Neural cell (in vitro differentiated cells): ENCODE measurements at regions not wholly inside any gene's neighbourhood (a gene's known extent, or its start where the extent isn't known, plus 50 kb on each side); places are given as distances from the start of the nearest gene placed in this dataset.

Source experiments
- H2AFZ ChIP-seq: fragments of 200-600, 300-800 bp; sonication (generic), shearing (Covaris generic); 2 replicates; pipeline ENCODE4 v1.6.0; 2014; ENCODE audit warnings: low read depth, mild to moderate bottlenecking, antibody characterized with exemption, low read length, moderate library complexity
- H3F3A ChIP-seq: fragments of 200-600 bp; shearing (Covaris generic); 2 replicates; pipeline ENCODE4 v1.6.1; 2016; ENCODE audit warnings: mild to moderate bottlenecking, moderate library complexity, mixed read lengths, antibody characterized with exemption, low read length; ENCODE audit not compliant: insufficient read depth, poor library complexity, severe bottlenecking
- H3K27ac ChIP-seq: fragments of 200-600, 300-800 bp; sonication (generic), shearing (Covaris generic); 2 replicates; pipeline ENCODE4 v1.5.1; 2014; ENCODE audit warnings: mild to moderate bottlenecking, low read length, moderate library complexity
- H3K27me3 ChIP-seq: fragments of 300-800, 200-600 bp; sonication (generic), shearing (Covaris generic); 2 replicates; pipeline ENCODE4 v1.6.0; 2014; ENCODE audit warnings: mild to moderate bottlenecking, low read depth, low read length, moderate library complexity; ENCODE audit not compliant: insufficient read depth
- H3K36me3 ChIP-seq: fragments of 300-800, 200-600 bp; sonication (generic), shearing (Covaris generic); 2 replicates; pipeline ENCODE4 v1.5.1; 2014; ENCODE audit warnings: mild to moderate bottlenecking, antibody characterized with exemption, low read length, moderate library complexity; ENCODE audit not compliant: insufficient read depth
- H3K4me2 ChIP-seq: fragments of 300-800, 200-600 bp; sonication (generic), shearing (Covaris generic); 2 replicates; pipeline ENCODE4 v1.6.0; 2014; ENCODE audit warnings: mild to moderate bottlenecking, low read length
- H3K4me3 ChIP-seq: fragments of 300-800, 200-600 bp; sonication (generic), shearing (Covaris generic); 2 replicates; pipeline ENCODE4 v1.5.1; 2014; ENCODE audit warnings: mild to moderate bottlenecking, low read length, moderate library complexity
- H3K79me2 ChIP-seq: fragments of 200-600 bp; shearing (Covaris generic); replicated peaks from 2 replicates; pipeline ENCODE4 v1.6.0; 2014; ENCODE audit warnings: mild to moderate bottlenecking, low read length, moderate library complexity; ENCODE audit not compliant: insufficient read depth
- H3K9ac ChIP-seq: fragments of 300-800, 200-600 bp; sonication (generic), shearing (Covaris generic); 2 replicates; pipeline ENCODE4 v1.6.1; 2016; ENCODE audit warnings: mild to moderate bottlenecking, low read length, mixed read lengths
- H3K9me2 ChIP-seq: fragments of 200-600 bp; shearing (Covaris generic); 2 replicates; pipeline ENCODE4 v1.6.1; 2016; ENCODE audit warnings: mild to moderate bottlenecking, low read length, mixed read lengths; ENCODE audit not compliant: insufficient read depth
- H3K9me3 ChIP-seq: fragments of 200-600, 300-800 bp; sonication (generic), shearing (Covaris generic); 2 replicates; pipeline ENCODE4 v1.6.1; 2016; ENCODE audit warnings: mild to moderate bottlenecking, mixed run types, low read length, moderate library complexity, mixed read lengths
- H4K20me1 ChIP-seq: fragments of 200-600 bp; shearing (Covaris generic); 2 replicates; pipeline ENCODE4 v1.6.1; 2016; ENCODE audit warnings: mild to moderate bottlenecking, mixed run types; ENCODE audit not compliant: insufficient read depth
- EP300 ChIP-seq: fragments of 450-650 bp; conservative IDR thresholded peaks from 2 replicates; pipeline ENCODE4 v1.6.1; 2014; ENCODE audit warnings: antibody characterized with exemption, mild to moderate bottlenecking, moderate library complexity; ENCODE audit not compliant: poor library complexity, severe bottlenecking
- EZH2 ChIP-seq: fragments of 200-600, 300-800 bp; shearing (Covaris generic), sonication (generic); IDR thresholded peaks from 2 replicates; pipeline ENCODE4 v1.6.1; 2014; ENCODE audit warnings: antibody characterized with exemption, low read length, borderline replicate concordance, mild to moderate bottlenecking; ENCODE audit not compliant: insufficient read depth, poor library complexity, severe bottlenecking
- MXI1 ChIP-seq: fragments of 450-650 bp; conservative IDR thresholded peaks from 2 replicates; pipeline ENCODE4 v1.6.1; 2014; ENCODE audit warnings: antibody characterized with exemption, mild to moderate bottlenecking; ENCODE audit not compliant: poor library complexity, severe bottlenecking
- POLR2AphosphoS5 ChIP-seq: IDR thresholded peaks from 2 replicates; pipeline ENCODE4 v1.6.1; 2012
- RAD21 ChIP-seq: fragments of 450-650 bp; conservative IDR thresholded peaks from 2 replicates; pipeline ENCODE4 v1.6.1; 2014; ENCODE audit warnings: antibody characterized with exemption, mild to moderate bottlenecking, moderate library complexity
- SMC3 ChIP-seq: fragments of 450-650 bp; conservative IDR thresholded peaks from 2 replicates; pipeline ENCODE4 v1.6.1; 2014; ENCODE audit warnings: antibody characterized with exemption, mild to moderate bottlenecking, moderate library complexity; ENCODE audit not compliant: poor library complexity
- TAF1 ChIP-seq: IDR thresholded peaks from 2 replicates; pipeline ENCODE4 v1.6.1; 2012; ENCODE audit warnings: low read depth
- TF ChIP-seq, protein P1 (sequence below): fragments of 450-650 bp; IDR thresholded peaks from 2 replicates; pipeline ENCODE4 v1.5.1; 2014; ENCODE audit warnings: antibody characterized with exemption, mild to moderate bottlenecking, moderate library complexity; ENCODE audit not compliant: poor library complexity, severe bottlenecking
- TF ChIP-seq, protein P2 (sequence below): IDR thresholded peaks from 2 replicates; pipeline ENCODE4 v1.6.1; 2012; ENCODE audit warnings: borderline replicate concordance

DNA sequence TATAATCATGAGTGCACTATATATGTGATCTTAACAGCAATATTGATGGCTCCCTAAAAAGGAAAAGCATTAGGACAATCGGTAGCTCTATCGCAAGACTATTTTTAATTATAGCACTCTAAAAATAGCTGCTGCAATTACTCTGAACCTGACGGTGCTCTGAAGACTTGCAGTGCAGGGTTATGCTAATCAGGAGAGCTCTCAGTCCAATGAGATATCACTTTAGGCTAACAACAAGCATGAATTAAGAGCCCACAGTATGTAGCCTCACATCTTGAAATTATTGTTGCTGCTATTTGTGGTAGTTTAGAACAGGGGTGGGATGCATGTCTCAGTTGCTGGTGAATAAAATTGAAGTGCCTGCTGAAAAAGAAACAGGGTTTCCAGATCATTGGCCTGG is 515.8 kb upstream of the AKR1E2 start:
- Histone ChIP-seq H4K20me1 (no peaks in the 10 kb centered on the region), H3K36me3 (no peaks in the 10 kb centered on the region), H2AFZ (no peak overlapping the region), H3K4me2 (no peak overlapping the region), H3K9me2 (no peaks in the 10 kb centered on the region), H3K4me3 (no peak overlapping the region), H3F3A (no peaks in the 10 kb centered on the region), H3K9ac (no peak overlapping the region), H3K79me2 (no peaks in the 10 kb centered on the region), H3K27me3 (no peaks in the 10 kb centered on the region), H3K27ac (peak overlapping the region; percentile 64), H3K9me3 (no peaks in the 10 kb centered on the region)
- TF ChIP-seq, protein P1, sequence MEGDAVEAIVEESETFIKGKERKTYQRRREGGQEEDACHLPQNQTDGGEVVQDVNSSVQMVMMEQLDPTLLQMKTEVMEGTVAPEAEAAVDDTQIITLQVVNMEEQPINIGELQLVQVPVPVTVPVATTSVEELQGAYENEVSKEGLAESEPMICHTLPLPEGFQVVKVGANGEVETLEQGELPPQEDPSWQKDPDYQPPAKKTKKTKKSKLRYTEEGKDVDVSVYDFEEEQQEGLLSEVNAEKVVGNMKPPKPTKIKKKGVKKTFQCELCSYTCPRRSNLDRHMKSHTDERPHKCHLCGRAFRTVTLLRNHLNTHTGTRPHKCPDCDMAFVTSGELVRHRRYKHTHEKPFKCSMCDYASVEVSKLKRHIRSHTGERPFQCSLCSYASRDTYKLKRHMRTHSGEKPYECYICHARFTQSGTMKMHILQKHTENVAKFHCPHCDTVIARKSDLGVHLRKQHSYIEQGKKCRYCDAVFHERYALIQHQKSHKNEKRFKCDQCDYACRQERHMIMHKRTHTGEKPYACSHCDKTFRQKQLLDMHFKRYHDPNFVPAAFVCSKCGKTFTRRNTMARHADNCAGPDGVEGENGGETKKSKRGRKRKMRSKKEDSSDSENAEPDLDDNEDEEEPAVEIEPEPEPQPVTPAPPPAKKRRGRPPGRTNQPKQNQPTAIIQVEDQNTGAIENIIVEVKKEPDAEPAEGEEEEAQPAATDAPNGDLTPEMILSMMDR: no peak
- no peak for TF ChIP-seq MXI1

DNA sequence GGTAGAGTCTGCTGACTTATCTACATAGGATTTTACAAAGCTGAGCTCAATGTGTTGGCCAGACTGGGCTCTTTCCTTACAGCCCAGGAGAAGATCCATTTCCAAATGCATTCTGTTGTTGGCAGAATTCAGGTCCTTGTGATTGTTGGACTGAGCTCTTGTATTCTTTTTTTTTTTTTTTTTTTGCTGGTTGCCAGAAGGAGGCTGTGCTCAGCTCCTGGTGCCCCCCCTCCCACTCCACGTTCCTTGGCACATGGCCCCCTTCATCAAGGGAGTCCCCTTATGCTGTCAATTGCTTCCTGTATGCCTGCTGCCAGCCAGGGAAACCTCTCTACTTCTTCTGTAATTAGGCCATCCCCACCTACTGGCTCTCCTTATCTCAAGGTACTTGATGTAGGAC is 518.1 kb upstream of the AKR1E2 start:
- Histone ChIP-seq H3K27me3 (no peaks in the 10 kb centered on the region), H2AFZ (no peak overlapping the region)
- TF ChIP-seq, protein P2, sequence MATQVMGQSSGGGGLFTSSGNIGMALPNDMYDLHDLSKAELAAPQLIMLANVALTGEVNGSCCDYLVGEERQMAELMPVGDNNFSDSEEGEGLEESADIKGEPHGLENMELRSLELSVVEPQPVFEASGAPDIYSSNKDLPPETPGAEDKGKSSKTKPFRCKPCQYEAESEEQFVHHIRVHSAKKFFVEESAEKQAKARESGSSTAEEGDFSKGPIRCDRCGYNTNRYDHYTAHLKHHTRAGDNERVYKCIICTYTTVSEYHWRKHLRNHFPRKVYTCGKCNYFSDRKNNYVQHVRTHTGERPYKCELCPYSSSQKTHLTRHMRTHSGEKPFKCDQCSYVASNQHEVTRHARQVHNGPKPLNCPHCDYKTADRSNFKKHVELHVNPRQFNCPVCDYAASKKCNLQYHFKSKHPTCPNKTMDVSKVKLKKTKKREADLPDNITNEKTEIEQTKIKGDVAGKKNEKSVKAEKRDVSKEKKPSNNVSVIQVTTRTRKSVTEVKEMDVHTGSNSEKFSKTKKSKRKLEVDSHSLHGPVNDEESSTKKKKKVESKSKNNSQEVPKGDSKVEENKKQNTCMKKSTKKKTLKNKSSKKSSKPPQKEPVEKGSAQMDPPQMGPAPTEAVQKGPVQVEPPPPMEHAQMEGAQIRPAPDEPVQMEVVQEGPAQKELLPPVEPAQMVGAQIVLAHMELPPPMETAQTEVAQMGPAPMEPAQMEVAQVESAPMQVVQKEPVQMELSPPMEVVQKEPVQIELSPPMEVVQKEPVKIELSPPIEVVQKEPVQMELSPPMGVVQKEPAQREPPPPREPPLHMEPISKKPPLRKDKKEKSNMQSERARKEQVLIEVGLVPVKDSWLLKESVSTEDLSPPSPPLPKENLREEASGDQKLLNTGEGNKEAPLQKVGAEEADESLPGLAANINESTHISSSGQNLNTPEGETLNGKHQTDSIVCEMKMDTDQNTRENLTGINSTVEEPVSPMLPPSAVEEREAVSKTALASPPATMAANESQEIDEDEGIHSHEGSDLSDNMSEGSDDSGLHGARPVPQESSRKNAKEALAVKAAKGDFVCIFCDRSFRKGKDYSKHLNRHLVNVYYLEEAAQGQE: no peak
- no peak for TF ChIP-seq MXI1
- TF ChIP-seq TAF1: no peak
- TF ChIP-seq, protein P1: no peak
- no peak for TF ChIP-seq RAD21
- TF ChIP-seq EP300: no peak
- no peak for TF ChIP-seq SMC3
- no peak for TF ChIP-seq POLR2AphosphoS5
- no peak for TF ChIP-seq EZH2

More for the DNA sequence above, 518.1 kb upstream of the AKR1E2 start:
- H3K27ac ChIP-seq: no peak overlapping the region
- H3K36me3 ChIP-seq: no peaks in the 10 kb centered on the region
- H4K20me1 ChIP-seq: no peaks in the 10 kb centered on the region
- no peaks in the 10 kb centered on the region for H3F3A ChIP-seq
- no peaks in the 10 kb centered on the region for H3K9me2 ChIP-seq
- no peak overlapping the region for H3K4me2 ChIP-seq
- no peak overlapping the region for H3K9ac ChIP-seq
- H3K79me2 ChIP-seq: no peaks in the 10 kb centered on the region
- H3K4me3 ChIP-seq: no peak overlapping the region
- no peaks in the 10 kb centered on the region for H3K9me3 ChIP-seq
